GM10266 (cell line): ENCODE measurements at regions not wholly inside any gene's neighbourhood (a gene's known extent, or its start where the extent isn't known, plus 50 kb on each side); places are given as distances from the start of the nearest gene placed in this dataset.

Source experiments
- DNase-seq: peaks from one replicate; pipeline ENCODE4 v3.0.0; 2012; ENCODE audit errors: extremely low spot score
- CTCF ChIP-seq: IDR thresholded peaks from 2 replicates; pipeline ENCODE4 v1.5.1; 2012; ENCODE audit warnings: mild to moderate bottlenecking, low read depth; ENCODE audit not compliant: control insufficient read depth, insufficient read depth; ENCODE audit errors: missing control alignments

DNA sequence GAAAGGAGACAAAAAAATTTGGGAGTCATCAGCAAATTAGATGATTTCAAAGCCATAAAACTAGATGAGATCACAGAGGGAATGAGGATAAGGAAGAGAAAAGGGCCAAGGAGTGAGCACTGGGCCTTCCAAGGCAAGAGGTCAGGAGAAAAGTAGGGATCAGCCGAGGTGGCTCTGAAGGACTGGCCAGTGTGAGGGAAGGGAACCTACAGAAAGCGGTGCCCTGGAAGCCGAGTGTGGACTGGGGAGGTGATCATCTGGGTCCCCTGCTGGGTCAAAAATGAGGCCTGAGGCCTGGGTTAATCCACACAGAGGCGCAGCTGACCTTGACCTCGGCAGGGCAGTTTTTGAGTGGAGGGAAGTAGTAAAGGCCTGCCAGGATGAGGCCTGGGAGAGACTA is 133.8 kb downstream of the SMIM20 start:
- TF ChIP-seq CTCF = no peak
- DNase-seq = no peak

GRCh38 chr4:26048378-26048882 is 134.4 kb downstream of the SMIM20 start:
- no peak for DNase-seq
- no peak for TF ChIP-seq CTCF

DNA sequence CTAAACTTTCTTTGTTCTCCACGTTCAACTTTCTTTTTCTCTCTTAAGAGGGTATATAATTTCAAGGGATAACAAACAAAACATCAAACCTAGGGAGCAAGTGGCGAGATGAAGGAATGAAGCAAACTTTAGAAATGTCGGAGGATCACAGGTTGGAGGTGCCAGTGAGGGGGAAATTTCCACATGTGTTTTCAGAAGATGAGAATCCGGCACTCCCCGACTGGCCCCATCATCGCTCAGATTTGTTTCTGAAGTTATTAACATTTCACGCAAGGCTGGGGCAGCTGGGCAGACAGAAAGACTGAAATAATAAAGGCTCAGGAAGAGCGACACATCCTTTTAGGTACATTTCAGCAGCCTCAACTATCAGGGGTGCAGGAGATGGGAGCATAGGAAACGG is 134.9 kb downstream of the SMIM20 start:
- DNase-seq = no peak
- TF ChIP-seq CTCF = no peak

GRCh38 chr4:26049447-26049846 is 135.4 kb downstream of the SMIM20 start:
- TF ChIP-seq CTCF = no peak
- no peak for DNase-seq

GRCh38 chr4:26050212-26050643 is 136.2 kb downstream of the SMIM20 start:
- no peak for DNase-seq
- TF ChIP-seq CTCF = no peak

DNA sequence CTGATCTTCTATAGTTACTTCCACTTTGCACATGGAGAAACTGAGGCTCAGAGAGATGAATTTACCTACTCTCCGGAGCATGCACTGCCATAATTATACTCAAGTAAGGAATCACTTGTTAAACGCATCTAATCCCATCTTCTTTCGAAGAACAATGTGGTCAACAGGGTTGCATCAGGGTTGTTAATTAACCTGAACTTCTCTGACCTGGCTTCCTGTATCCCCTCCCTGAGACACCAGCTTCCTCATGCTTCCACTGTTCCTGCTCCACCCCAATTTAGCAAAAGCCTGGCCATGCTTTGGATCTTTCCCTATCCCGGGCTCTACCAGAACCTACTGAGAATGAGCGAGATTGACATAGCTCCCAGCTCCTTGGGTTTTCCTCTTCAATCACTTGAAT is 136.7 kb downstream of the SMIM20 start:
- DNase-seq = no peak
- no peak for TF ChIP-seq CTCF

DNA sequence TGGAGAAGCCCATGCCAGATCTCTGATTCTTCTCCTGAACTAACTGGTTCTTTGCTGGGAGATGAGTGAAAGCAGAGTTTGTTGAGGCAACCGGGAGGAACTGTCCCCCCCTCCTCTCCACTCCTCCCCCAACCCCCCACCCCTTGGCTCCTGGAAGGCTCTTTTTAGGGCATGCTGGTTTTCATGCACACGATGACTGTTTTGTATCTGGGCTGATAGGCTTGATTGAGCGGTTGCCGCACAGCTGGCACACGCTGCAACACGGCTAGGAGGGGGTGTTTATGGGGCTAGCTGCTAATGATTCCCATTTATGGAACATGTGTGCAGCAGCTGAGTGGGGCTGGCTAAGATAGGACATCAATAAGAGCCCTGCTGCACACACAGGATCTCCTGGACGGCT is 137.2 kb downstream of the SMIM20 start:
- no peak for TF ChIP-seq CTCF
- DNase-seq = no peak
